Hematopoietic multipotent progenitor cell treated with erythropoietin and hydrocortisone succinate and interleukin-3 and kit ligand, for 17 days (in vitro differentiated cells): ENCODE measurements at regions not wholly inside any gene's neighbourhood (a gene's known extent, or its start where the extent isn't known, plus 50 kb on each side); places are given as distances from the start of the nearest gene placed in this dataset.

Experiments used
- DNase-seq: peaks from one replicate; pipeline ENCODE4 v3.0.0-alpha.2; 2015; ENCODE audit warnings: low spot score

DNA sequence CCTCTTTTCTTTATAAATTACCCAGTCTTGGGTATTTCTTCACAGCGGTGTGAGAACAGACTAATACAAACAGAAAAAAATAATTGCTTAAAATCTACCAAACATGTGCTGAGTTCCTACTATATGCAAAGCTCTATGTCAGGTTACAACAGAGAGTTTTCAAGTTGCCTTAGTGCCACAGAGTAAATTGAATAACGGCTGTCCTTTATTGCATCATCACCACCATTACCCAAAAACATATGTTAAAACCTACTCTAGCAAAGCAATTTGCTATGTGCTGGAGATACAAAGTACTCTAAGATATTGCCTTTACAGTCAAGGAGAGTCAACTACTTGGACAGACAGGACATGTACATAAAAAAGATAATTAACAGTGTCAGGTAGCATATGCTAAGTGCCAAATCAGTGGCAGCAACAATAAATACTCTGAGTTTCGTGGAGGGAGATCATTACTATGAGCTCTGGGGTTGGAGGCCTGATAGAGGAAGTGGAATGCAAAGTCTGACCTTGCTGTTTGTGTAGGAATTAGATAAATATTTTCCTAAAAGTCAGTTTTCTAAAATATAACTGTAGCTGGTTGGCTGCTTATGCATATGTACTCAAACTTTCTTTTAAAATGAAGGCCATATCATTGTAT is 1058.7 kb upstream of the WWC1 start:
- DNase-seq: no peak

DNA sequence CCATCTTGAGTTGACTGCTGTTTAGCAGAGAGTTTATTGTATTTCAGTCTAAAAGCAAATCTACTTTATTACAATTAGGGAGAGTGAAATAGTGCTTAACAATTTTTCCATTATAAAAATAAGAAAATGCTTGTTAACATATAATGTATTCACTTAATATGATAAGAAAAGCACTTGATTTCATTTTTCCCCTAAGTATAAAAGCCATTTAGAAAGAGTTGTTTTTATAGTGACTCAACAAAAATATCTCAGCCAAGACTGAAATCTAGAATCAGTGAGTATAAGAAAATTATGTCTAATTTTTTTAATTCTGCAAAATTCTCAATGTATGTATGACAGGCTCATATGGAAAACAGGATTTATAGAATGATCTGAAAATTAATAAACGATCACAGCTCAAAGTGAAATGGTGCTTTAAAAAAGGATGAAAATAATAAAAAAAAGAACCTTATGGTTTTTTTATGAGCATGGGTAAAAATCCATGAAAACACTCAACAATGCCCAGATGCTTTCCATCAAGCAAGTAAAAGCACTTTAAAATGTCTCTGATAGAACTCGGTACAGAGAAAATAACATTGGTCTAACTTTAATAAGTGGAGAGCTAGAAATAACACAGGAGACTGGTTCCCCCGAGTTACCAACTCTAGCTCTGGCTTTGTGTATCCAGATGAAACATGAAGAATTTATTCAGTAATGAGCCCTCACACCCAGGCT is 1057.8 kb upstream of the WWC1 start:
- no peak for DNase-seq

DNA sequence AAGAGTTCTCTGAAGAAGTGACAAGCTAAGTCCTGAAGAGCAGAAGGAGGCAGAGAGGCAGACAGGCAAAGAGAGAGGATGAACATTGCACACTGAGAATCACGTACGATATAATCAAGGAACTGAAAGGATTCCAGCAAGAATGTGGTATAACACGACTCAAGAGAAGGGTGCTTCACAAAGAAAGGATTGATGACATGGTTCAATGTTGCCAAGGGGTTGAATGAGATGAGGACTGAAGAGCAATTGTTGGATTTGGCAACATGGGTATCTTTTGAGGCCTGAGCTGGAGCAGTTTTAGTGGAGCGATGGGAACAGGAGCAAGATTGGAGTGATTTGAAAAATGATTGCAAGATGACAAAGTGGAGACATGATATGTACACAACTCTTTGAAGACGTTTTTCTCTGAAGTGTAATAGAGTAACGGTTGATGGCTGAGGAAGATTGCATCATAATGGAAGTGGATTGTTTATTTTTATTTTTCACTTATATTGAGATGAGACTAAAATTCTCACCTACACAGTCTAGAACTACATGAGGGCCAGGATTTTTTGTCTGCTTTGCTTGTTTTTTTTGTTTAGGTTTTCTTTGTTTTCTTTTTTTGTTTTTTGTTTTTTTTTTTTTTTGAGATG is 1049.9 kb upstream of the WWC1 start:
- DNase-seq: no peak

DNA sequence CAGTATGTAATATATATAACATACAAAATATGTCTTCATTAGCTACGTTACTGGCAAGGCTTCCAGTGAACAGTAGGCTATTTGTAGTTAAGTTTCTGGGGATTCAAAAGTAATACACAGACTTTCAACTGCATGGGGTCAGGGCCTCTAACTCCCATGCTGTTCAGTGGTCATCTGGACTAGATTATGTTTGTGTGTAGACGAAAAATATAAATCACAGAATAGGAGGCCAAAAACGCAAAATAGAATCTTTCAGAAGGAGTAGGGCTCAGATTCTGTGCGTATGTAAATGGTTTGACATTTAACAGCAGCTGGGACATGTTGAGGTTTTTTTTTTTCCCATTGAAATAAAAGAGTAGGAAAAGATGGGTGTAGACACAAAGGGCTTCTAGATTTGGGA is 1048.7 kb upstream of the WWC1 start:
- no peak for DNase-seq

DNA sequence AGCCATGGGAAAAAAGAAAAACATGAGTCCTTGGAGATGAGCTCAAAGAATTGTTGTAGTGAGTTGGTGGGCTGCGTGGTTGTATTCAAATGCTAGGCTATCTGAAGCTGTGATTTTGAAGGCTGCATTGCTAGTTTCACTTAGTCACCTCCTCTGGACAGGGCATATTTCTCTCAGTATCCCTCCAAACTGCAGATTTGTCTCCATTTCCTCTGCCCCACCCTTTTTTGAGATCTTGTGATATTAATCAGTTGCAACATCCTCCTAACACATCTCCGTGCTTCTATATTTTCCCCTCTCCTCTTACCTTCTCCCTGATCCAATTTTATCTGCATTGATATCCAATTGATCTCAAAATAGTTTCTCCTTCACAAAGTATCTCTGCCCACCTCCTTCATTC is 1048.0 kb upstream of the WWC1 start:
- DNase-seq: no peak

DNA sequence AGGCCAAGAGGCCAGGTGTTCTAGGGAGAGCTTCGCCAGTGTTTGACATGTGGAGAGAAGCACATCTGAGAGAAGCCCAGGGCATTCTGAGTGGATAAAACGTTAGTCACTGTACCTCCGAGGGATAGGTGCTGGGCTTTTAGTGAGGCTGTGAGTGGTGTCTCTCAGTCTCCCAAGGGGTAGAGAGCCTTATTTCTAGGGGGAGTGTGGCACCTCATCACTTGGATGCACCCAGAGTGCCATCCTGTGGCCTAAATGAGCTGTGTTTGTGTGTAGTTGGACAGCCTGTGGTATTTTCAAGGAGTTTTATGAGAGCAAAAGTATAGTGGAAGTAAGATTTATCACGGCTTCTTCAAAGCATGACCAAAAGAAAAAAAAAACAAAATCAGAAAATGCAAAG is 1046.9 kb upstream of the WWC1 start:
- DNase-seq: no peak

DNA sequence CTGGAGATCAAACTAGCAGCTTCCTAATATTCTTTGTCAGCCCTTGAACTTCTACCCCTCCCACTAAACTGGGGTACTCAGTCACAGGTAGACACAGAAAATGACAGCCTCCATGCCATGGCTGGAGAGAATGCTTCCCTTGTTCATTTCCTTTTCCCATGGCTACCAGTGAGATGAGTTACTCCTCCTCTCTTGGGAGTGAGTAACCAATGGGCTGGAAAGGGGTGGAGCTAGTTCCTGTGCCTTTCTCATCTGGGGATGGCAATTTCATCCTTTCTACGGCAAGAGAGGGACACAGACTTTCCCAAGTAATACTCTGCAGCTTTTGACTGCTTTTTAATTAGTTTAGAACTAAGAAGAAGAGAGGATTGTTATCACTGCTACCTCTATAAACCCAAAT is 1045.6 kb upstream of the WWC1 start:
- DNase-seq: no peak

DNA sequence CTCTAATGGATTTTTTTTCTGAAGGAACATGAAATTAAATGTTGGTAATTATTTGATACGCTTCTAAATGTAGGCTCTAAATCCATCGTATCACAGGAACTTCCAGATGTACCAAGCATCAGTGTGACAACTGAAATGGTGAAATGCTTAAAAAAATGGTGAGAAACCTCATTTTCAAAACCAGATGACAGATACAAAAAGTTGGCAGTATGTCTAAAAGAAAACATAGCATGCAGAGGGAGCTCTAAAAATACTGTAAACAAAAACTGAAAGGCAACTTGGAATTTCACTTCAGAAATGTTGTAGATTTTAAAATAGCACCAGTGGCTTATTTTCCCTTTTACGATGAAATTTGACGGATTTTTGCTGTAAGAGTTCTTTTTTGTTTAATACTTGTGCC is 1043.6 kb upstream of the WWC1 start:
- DNase-seq: no peak

DNA sequence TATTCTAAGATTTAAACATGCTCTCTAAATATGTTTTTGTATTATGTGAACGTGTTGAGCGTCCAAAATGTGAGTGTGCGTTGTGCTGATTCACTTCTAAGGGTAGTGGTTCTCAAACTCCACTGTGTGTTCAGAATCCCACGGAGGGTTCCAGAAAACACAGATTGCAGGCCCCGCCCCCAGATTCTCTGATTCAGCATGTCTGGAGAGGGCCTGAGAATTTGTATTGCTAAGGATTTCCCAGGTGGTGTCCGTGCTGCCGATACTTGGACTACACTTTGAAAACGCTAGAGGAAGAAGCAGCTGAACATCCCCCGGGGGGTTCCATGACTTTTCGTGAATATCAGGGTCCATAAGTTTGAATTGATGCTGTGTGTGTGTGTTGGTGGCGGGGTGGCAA is 1043.2 kb upstream of the WWC1 start:
- DNase-seq: no peak

DNA sequence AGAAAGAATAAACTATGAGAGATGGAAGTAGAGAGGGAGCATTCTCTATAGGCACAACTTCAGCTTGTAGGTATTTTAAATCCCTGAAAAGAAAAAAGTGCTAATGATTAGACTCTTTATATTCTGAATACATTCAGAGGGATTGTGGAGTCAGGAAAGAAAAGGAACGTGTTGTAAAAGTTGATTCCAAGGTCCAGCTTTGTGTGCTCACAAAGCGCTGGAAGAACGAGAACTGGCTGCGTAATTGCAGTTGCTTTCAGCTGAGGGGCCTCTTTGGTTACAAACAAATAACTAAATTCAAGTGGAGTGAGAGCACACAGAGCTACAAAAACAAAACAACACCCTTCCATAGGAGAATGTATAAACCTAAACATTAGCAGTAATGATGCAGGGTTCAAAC is 1040.4 kb upstream of the WWC1 start:
- DNase-seq: no peak

DNA sequence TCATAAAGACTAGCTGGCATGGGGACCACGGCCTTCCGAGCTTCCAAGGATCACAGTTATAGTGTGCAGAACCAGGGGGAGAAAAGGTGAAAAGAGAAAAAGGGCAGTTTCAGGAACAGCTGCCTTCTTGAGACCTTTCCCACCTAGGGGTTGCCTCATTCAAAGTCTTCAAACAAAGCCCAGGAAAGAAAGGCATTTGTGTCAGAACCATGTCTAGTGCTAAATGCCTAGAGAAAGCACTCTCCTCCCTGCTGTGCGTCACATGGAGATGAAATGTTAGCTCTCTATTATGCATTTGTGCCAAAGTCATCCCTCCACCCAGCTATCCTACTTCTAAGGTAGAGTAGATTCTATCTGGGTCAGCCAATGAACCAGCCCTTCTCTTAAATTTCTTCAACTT is 1037.3 kb upstream of the WWC1 start:
- no peak for DNase-seq

DNA sequence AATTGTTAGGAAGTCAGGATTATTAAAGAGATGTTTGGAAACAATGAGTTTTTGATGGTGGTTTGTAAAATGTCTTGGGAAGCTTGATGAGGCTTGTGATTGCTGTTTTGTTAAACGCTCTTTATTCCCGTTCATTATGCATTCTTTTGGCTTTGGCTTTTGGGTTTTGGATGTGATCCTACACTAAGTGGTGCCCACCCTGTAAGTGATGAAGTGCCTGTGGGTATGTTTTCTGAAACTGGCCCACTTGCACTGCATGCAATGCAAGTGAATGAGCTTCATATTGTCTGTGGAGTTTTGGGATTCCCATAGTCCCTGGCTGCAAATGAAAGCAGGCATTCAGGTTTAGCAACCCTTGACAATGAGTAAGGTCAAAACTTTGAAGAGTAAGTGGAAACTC is 1035.5 kb upstream of the WWC1 start:
- DNase-seq: no peak

DNA sequence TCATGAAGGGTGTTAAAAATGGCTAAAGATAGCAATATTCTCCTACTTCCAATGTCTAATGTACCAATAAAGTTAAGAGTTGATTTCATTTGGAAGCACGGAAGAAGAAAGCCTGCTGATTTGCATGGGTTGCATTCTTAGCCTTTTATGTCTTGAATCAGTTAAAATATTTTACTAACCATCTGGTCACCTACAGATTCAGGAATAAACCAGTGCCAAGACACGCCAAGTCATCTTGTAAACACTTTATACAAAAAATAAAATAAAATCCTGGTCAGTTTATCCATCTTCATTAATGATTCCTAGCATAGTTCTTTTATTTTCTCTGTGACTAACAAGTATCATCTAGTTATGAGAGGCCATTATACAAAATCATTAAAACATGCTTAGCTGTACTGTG is 1031.6 kb upstream of the WWC1 start:
- no peak for DNase-seq

DNA sequence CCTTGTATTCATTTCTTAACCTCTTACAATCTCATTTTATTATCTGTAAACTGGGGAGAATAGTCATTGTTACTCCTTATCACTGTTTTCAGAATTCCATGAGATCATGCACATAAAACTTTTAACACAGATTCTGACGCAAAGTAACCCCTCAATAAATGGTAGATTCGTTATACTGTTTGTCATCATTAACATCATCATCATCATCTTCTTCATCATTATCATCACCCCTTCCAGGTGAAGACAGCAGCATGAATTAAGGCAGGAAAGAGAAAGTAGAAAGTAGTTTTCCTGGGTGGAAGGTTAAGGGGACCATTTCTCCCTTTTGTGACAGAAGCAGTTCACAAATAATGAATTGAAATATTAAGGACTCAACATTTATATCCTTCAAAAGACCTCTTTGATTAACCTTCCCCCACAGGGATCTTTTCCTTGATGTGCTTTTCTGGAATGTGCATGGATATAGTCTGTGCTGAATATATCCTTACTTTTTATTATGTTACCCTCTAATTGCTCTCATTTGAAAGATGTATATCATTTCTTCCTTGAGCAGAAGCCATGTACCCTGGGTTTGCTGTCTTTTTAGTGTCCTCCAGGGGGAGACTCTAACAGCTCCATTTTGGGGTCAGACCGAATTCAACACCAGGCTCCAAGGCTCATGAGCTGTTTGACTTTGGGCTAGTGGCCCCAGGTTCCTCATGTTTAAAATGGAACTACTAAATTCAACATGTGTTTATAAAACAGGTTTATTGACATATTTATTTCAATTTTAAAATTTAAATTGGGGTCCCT is 1029.9 kb upstream of the WWC1 start:
- no peak for DNase-seq

DNA sequence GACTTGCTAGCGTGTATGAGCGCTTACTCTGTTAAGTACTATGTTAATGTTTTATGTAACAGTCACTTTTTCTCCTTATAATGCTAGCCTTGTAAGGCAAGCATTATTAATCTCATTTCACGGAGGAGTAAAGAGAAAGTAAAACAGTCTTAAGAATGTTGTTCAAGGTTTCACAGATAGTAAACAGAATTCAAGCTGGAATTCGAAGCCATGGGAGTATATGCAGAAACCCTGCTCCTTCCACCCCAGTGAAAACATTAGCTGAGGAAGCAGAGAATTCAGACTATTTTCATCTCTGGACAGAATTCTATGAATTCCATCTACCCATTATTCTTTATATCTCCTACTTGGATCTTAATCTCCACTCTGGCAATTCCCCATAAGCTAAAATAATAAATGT is 1028.3 kb upstream of the WWC1 start:
- no peak for DNase-seq

DNA sequence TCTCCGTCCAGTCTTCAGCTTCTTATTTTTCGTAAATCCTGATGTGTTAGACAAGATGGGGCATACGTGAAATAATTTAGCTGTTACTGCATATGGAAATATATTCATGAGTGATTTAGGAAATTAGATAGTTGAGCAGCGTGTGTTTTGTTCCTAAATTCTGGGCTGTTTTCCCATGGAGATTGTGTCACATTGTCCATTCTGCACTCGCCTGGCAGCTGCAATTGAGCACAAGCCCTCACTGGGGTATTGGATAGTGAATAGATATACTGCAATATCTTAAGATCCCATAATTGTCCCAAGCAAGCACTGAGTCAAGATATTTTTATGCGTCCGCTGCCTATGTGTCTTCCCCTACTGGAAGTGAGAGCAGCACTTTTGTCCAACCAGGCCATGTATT is 1027.1 kb upstream of the WWC1 start:
- no peak for DNase-seq

DNA sequence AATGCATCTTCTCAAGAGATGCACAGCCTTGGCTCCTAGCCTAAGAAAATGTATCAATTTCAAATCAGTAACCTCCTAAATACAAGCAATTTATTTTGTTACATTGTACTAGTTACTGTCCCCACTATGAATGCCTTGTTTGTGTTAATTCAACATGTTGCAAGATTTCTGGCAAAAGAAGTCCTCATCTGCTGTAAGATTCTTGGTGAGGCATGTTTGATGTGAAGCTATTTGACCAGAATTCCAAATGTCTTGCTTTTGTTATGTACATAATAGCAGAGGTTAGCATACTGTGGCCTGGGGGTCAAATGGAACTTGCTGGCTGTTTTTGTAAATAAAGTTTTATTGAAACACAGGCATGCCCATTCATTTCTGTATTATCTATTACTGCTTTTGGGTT is 1023.1 kb upstream of the WWC1 start:
- no peak for DNase-seq

DNA sequence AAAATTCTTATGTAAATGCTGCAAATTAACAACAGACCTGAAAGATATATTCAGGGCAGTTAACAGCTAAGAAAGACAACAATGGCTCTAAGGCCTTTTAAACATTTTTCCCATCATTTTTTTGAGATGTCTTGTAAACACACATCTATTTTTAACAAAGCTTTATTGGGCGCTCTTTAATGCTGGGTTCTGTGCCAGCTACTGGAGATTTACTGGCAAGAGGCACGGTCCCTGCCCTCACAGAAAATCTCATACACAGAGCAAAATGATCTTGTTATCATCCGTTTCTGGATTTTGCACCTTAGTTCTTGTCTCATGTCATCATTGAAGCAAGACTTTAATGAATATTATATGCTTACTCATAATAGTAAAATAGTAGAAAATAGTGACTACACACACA is 1022.3 kb upstream of the WWC1 start:
- no peak for DNase-seq

DNA sequence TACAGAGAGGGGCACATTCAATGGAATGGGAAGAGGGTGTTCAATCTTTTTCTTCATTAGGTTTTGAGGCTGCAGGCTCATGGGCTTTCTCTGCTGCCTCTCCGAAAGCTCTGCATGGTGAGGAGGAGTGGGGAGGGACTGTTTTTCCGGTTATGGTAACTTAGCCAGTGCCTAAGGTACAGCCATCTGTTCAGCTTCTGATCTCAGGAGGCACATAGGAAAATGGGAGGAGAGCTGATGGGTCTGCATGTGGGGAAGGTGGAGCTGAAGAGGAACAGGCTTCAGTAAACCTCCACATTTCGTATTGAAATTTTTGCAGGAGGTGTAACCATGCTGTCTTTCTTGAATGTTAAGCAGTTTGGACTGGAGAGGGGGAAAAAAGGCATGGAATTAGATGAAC is 1020.4 kb upstream of the WWC1 start:
- no peak for DNase-seq

DNA sequence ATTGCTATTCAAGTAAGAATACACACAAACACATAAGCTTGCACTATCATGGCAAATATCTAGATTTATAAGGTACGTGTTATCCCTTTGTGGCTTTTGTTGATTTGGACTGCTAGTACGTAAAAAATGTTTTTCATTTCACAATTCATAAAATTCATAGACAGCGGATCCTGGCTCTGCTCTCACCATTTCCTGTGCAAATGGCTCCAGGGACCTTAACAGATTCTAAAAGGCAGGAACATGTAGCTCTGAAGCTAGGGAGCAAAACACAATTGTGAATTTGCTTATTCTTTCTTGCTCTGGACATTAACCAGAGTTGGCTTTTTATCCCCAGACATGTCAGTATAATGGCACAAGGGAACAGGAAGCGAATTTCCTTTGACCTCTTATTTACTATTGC is 1019.9 kb upstream of the WWC1 start:
- DNase-seq: no peak

DNA sequence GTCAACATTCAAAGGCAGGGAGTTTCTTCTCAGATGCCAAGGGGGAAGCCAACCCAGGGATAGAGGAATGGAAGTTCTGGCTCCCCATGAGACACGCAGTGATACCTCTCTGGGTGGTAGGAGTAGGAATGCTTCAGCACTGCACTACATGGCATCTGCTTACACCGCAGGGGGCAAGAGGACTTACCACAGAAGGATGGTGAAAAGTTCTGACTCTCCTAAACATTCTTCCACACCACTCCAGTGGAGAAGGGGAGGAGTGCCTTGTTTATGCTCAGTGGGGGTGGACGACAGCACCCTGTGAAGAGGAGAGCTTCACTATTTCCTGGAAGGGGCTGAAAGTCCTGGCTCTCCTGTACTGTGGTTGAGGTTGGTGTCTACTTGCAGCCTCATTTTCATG is 1011.3 kb upstream of the WWC1 start:
- no peak for DNase-seq

DNA sequence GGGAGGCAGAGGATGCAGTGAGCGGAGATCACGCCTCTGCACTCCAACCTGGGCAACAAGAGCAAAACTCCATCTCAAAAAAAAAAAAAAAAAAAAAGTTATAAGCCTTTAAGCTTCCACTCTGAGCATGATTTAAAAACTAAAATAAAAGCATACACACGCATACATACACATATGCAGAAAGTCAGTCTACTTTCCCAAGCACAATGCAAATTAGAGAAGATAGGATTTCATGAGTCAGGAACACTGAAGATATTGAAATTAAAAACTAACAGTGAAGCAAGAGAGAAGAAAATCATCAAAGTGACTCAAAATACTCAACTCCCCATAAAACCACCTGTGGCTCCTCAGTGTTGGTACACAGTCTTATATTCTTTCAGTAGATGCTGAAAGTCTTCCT is 1009.5 kb upstream of the WWC1 start:
- DNase-seq: no peak

DNA sequence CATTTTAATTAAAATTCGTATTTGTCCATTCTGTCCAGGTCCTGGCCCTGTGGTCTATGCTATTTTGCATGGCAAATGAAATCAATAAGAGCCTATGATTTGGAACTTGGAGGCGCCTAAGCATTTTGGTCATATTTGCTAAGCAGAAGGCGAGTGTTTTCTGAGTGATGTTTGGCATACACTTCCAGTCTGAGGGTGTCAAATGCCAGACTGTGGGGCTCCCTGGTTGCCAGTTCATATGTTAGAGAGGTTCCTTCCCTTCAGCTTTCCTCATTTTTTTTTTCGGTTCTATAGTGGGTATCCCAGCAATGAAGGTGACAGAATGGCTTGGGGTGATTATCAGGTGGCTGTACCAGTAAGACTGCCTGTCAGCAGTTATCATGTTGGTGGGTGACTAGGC is 1007.8 kb upstream of the WWC1 start:
- no peak for DNase-seq
